Peyer's patch (tissue), 4 donors: ENCODE measurements at regions not wholly inside any gene's neighbourhood (a gene's known extent, or its start where the extent isn't known, plus 50 kb on each side); places are given as distances from the start of the nearest gene placed in this dataset.

ENCODE experiments used
- POLR2A ChIP-seq, 2 donors: fragments of 450-650 bp; IDR thresholded peaks; one replicate each; pipeline ENCODE4 v1.5.1; 2017; ENCODE audit warnings: antibody characterized with exemption in 2 of 2, mild to moderate bottlenecking in 2 of 2, moderate library complexity in 2 of 2
- TF ChIP-seq, protein P1 (sequence below), 6 experiments: fragments of 450-650 bp in 4 of 6; fragments of 200-600 bp in 2 of 6; sonication (generic) in 1 of 6; IDR thresholded peaks; one replicate each; pipeline ENCODE4 v1.5.1; 2017 to 2019; ENCODE audit warnings: antibody characterized with exemption in 6 of 6, mild to moderate bottlenecking in 3 of 6, moderate library complexity in 1 of 6

DNA sequence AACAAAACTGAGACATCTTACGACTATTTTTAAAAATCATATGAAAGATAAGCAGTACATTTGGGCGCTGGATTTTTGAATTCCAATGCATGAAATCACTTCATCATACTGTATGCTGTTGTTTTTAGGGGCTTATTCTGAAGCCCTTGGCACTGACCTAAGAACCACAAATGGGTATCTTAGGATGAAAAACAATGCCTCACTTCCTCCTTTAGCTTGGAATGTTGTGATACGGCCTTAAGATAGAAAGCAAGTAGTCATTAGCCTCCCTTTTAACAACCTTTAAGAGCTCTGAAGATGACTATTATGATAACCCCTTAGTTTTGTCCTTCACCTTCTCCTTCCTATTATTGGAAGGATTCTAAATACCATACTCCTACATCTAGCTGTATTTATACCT is 289.8 kb downstream of the ARPP21 start:
- TF ChIP-seq, protein P1, sequence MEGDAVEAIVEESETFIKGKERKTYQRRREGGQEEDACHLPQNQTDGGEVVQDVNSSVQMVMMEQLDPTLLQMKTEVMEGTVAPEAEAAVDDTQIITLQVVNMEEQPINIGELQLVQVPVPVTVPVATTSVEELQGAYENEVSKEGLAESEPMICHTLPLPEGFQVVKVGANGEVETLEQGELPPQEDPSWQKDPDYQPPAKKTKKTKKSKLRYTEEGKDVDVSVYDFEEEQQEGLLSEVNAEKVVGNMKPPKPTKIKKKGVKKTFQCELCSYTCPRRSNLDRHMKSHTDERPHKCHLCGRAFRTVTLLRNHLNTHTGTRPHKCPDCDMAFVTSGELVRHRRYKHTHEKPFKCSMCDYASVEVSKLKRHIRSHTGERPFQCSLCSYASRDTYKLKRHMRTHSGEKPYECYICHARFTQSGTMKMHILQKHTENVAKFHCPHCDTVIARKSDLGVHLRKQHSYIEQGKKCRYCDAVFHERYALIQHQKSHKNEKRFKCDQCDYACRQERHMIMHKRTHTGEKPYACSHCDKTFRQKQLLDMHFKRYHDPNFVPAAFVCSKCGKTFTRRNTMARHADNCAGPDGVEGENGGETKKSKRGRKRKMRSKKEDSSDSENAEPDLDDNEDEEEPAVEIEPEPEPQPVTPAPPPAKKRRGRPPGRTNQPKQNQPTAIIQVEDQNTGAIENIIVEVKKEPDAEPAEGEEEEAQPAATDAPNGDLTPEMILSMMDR (IDR thresholded peaks at IDR 0.05), result no peak
- no peak for TF ChIP-seq POLR2A (IDR thresholded peaks at IDR 0.05)
